GM18909 (cell line): ENCODE measurements at regions not wholly inside any gene's neighbourhood (a gene's known extent, or its start where the extent isn't known, plus 50 kb on each side); places are given as distances from the start of the nearest gene placed in this dataset.

Source experiments
- ATAC-seq: cut with Tn5 transposase; IDR thresholded peaks from one replicate; pipeline ENCODE4 v1.9.1; 2021; ENCODE audit warnings: mild to moderate bottlenecking; ENCODE audit not compliant: unreplicated experiment, poor library complexity

DNA sequence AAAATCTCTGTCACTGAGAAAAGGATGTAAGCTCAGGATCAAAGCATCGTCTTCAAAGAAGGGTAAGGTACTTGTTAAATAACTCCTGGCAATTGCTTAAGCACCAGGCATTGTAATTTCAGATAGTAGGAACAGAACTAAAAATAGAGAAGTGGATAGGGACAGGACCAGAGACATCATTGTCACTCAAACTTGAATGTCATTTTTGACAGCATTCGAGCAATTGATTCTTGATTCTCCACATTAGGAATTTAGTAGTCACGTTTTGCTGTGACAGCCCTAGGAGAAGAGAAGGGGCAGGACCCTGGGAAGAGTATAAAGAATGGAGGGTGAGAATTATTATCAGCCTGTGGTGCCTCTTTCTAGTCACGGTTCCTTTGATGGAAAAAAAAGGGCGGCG lies 50.1 kb upstream of the BACH2 start:
- no peak for ATAC-seq
